ENCODE measurements at regions not wholly inside any gene's neighbourhood (a gene's known extent, or its start where the extent isn't known, plus 50 kb on each side); places are given as distances from the start of the nearest gene placed in this dataset.

DNA sequence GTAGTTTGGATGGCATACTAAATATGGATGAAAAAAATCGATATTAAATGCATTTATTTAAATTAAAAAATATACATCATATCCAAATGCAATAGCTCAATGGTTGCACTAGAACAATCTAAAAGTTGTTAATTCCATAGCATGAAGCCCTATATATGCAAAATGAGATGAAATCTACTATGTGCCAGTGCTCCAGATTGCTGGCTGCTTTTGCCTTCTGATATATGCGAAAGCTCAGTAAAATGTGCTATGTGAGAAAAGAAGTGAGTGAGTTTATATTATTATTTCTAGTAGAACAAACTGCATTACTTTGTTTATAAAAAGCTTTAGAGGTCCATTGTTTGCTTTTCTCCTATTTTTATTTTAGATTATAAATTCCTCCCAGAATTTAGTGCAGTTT lies 186.7 kb downstream of the MAT2B start:
- Histone ChIP-seq H3K36me3 (ENCODE audit: control insufficient read depth in 2 of 2, insufficient read depth in 2 of 2, low read length in 1 of 2) (no peaks in the 10 kb centered on the region), H3K4me1 (ENCODE audit: control insufficient read depth, insufficient read depth, low read length) (no peaks in the 10 kb centered on the region), H3K4me2 (ENCODE audit: control insufficient read depth, insufficient read depth) (no peak overlapping the region), H3K9ac (ENCODE audit: control insufficient read depth, insufficient read depth, low read length) (no peak overlapping the region), H4K20me1 (ENCODE audit: control insufficient read depth, insufficient read depth) (no peaks in the 10 kb centered on the region), H3K4me3 (no peak overlapping the region), H3K9me3 (replicated peaks; ENCODE audit: control insufficient read depth, insufficient read depth, low read length) (no peaks in the 10 kb centered on the region), H3K27ac (ENCODE audit: control insufficient read depth, insufficient read depth) (no peak overlapping the region), H3K79me2 (ENCODE audit: control insufficient read depth, insufficient read depth, low read length) (no peaks in the 10 kb centered on the region), H3K27me3 (replicated peaks in 1 of 2; ENCODE audit: control insufficient read depth in 2 of 2, insufficient read depth in 2 of 2, low read length in 1 of 2) (no peaks in the 10 kb centered on the region), H2AFZ (ENCODE audit: control insufficient read depth, low read depth, low read length) (no peak overlapping the region)
- DNase-seq (ENCODE audit: low read depth, low spot score): no peak
- no peak for FAIRE-seq
- CTCF ChIA-PET: interaction anchor here (0.8 to 1.1 kb wide), 3 partner anchors 15 to 812 kb away, joined by 3 read pairs; no protein-coding TSS in a partner anchor
- SMC1A ChIA-PET (ENCODE audit: uncharacterized antibody, unreplicated experiment): interaction anchor here (0.6 to 1.6 kb wide), 2 partner anchors 38 to 287 kb away, joined by 3 to 4 read pairs; no protein-coding TSS in a partner anchor
- in situ Hi-C loops (cut with MboI) (no loop called here), intact Hi-C loops (cut with micrococcal nuclease; ENCODE audit: unreplicated experiment) (no loop called here)
- BruUV-seq (replicated peaks): no TSS peak
- TF ChIP-seq ETV6 (conservative IDR thresholded peaks at IDR 0.05 in 1 of 2, IDR thresholded peaks at IDR 0.05 in 1 of 2; ENCODE audit: borderline replicate concordance in 1 of 2, low read depth in 1 of 2) (no peak), ZBED1 (IDR thresholded peaks at IDR 0.05; ENCODE audit: borderline replicate concordance) (no peak)
- ATAC-seq: no peak
- RAD21 ChIA-PET (ENCODE audit: unreplicated experiment): no interaction called here
- 44% methylated on average over 2 of the region's 2 CpGs for WGBS (ENCODE audit: insufficient coverage, insufficient replicate concordance, low lambda C conversion rate, missing lambda C conversion rate)
- POLR2A ChIA-PET: no interaction called here

DNA sequence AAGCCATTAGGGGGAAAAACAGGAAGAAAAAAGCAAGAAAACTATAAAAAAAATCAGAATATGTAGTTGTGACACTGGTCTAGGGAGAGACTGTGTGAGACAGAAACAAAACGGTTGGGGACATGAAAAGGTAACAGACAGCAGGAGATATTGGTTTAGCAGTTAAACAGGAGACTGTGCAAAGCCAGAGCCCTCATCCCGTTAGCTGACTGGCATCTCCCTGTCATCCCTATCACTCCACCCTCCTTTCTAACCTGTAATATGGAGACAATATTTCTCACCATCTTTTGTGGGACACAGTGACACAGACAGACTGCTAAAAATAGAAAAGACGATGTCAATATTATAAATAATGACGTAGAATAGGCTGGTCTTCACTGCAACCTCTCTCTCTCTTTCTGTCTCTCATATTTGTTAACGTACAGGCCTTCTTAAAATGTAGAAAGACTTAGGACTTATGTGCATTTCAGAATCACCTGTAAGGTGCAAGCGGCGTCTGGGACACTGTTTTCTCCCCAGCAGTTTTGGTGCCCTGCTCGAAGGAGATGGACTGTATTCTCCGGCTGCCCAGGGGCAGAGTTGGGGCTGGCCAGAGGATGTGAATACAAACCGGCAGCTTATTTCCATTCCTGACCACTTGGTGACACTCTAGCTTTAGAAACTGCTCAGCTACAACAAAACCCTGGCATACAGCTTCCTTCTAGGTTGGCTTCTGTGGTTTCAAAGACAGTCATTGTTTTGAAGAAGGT lies 190.6 kb downstream of the MAT2B start:
- in situ Hi-C loops (cut with MboI): loop anchor here (5.0 kb wide), 1 partner anchor 806 kb away; no protein-coding TSS in a partner anchor
- Histone ChIP-seq H4K20me1 (ENCODE audit: control insufficient read depth, insufficient read depth) (no peaks in the 10 kb centered on the region), H2AFZ (ENCODE audit: control insufficient read depth, low read depth, low read length) (no peak overlapping the region)
- TF ChIP-seq SIX5 (IDR thresholded peaks at IDR 0.05; ENCODE audit: low read depth, low read length, severe bottlenecking): no peak
- TF ChIP-seq RUNX3 (IDR thresholded peaks at IDR 0.05; ENCODE audit: low read length): peak; percentile 23; the same call in 1 of the 2 replicates
- TF ChIP-seq ZBED1 (IDR thresholded peaks at IDR 0.05; ENCODE audit: borderline replicate concordance): no peak
- no peak for TF ChIP-seq GABPA (IDR thresholded peaks at IDR 0.05; ENCODE audit: low read depth)
- TF ChIP-seq, protein P1, sequence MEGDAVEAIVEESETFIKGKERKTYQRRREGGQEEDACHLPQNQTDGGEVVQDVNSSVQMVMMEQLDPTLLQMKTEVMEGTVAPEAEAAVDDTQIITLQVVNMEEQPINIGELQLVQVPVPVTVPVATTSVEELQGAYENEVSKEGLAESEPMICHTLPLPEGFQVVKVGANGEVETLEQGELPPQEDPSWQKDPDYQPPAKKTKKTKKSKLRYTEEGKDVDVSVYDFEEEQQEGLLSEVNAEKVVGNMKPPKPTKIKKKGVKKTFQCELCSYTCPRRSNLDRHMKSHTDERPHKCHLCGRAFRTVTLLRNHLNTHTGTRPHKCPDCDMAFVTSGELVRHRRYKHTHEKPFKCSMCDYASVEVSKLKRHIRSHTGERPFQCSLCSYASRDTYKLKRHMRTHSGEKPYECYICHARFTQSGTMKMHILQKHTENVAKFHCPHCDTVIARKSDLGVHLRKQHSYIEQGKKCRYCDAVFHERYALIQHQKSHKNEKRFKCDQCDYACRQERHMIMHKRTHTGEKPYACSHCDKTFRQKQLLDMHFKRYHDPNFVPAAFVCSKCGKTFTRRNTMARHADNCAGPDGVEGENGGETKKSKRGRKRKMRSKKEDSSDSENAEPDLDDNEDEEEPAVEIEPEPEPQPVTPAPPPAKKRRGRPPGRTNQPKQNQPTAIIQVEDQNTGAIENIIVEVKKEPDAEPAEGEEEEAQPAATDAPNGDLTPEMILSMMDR (IDR thresholded peaks at IDR 0.05 in 2 of 3, conservative IDR thresholded peaks at IDR 0.05 in 1 of 3; ENCODE audit: control insufficient read depth in 2 of 3, extremely low read depth in 1 of 3, insufficient read depth in 1 of 3, low read depth in 3 of 3, low read length in 3 of 3): peak; percentile 55 to 77 (median 58); a peak in 5 of 6 replicates
- TF ChIP-seq, protein P2, sequence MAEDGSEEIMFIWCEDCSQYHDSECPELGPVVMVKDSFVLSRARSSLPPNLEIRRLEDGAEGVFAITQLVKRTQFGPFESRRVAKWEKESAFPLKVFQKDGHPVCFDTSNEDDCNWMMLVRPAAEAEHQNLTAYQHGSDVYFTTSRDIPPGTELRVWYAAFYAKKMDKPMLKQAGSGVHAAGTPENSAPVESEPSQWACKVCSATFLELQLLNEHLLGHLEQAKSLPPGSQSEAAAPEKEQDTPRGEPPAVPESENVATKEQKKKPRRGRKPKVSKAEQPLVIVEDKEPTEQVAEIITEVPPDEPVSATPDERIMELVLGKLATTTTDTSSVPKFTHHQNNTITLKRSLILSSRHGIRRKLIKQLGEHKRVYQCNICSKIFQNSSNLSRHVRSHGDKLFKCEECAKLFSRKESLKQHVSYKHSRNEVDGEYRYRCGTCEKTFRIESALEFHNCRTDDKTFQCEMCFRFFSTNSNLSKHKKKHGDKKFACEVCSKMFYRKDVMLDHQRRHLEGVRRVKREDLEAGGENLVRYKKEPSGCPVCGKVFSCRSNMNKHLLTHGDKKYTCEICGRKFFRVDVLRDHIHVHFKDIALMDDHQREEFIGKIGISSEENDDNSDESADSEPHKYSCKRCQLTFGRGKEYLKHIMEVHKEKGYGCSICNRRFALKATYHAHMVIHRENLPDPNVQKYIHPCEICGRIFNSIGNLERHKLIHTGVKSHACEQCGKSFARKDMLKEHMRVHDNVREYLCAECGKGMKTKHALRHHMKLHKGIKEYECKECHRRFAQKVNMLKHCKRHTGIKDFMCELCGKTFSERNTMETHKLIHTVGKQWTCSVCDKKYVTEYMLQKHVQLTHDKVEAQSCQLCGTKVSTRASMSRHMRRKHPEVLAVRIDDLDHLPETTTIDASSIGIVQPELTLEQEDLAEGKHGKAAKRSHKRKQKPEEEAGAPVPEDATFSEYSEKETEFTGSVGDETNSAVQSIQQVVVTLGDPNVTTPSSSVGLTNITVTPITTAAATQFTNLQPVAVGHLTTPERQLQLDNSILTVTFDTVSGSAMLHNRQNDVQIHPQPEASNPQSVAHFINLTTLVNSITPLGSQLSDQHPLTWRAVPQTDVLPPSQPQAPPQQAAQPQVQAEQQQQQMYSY (CRISPR knock-in tag; IDR thresholded peaks at IDR 0.05): no peak
- TF ChIP-seq YY1 (IDR thresholded peaks at IDR 0.05; ENCODE audit: low read depth, low read length): 0 out of 2 replicates have a peak, but pooled peaks have one; percentile 16
- peak; percentile 74 for TF ChIP-seq SMC3 (IDR thresholded peaks at IDR 0.05; ENCODE audit: borderline replicate concordance, low read length)

More for the DNA sequence above, 190.6 kb downstream of the MAT2B start:
- H3K79me2 ChIP-seq (ENCODE audit: control insufficient read depth, insufficient read depth, low read length): no peaks in the 10 kb centered on the region
- POLR2A ChIA-PET: interaction anchor here (0.5 kb wide), 1 partner anchor 1375 kb away, joined by 4 read pairs; no protein-coding TSS in a partner anchor
- no peak overlapping the region for H3K27ac ChIP-seq (ENCODE audit: control insufficient read depth, insufficient read depth)
- CTCF ChIA-PET: interaction anchor here (0.6 to 2.0 kb wide), 16 partner anchors 9 to 807 kb away, joined by 3 to 16 read pairs (median 4); no protein-coding TSS in a partner anchor
- no peaks in the 10 kb centered on the region for H3K4me1 ChIP-seq (ENCODE audit: control insufficient read depth, insufficient read depth, low read length)
- intact Hi-C loops (cut with micrococcal nuclease; ENCODE audit: unreplicated experiment): loop anchor here (2.0 to 5.0 kb wide), 3 partner anchors 134 to 977 kb away; no protein-coding TSS in a partner anchor
- no TSS peak for BruUV-seq (replicated peaks)
- RAD21 ChIA-PET (ENCODE audit: unreplicated experiment): interaction anchor here (0.6 to 1.6 kb wide), 11 partner anchors 10 to 808 kb away, joined by 3 to 17 read pairs (median 4); no protein-coding TSS in a partner anchor
- H3K27me3 ChIP-seq (replicated peaks in 1 of 2; ENCODE audit: control insufficient read depth in 2 of 2, insufficient read depth in 2 of 2, low read length in 1 of 2): no peaks in the 10 kb centered on the region
- FAIRE-seq (peak; percentile 82), ATAC-seq (peak; percentile 99), DNase-seq (ENCODE audit: low read depth, low spot score) (peak; percentile 8)
- 10% methylated on average over 10 of the region's 10 CpGs for WGBS (ENCODE audit: insufficient coverage, insufficient replicate concordance, low lambda C conversion rate, missing lambda C conversion rate)
- H3K9me3 ChIP-seq (replicated peaks; ENCODE audit: control insufficient read depth, insufficient read depth, low read length): no peaks in the 10 kb centered on the region
- no peaks in the 10 kb centered on the region for H3K36me3 ChIP-seq (ENCODE audit: control insufficient read depth in 2 of 2, insufficient read depth in 2 of 2, low read length in 1 of 2)
- no peak overlapping the region for H3K4me3 ChIP-seq
- SMC1A ChIA-PET (ENCODE audit: uncharacterized antibody, unreplicated experiment): interaction anchor here (0.6 to 2.1 kb wide), 14 partner anchors 10 to 1513 kb away, joined by 3 to 9 read pairs (median 3); no protein-coding TSS in a partner anchor
- no peak overlapping the region for H3K9ac ChIP-seq (ENCODE audit: control insufficient read depth, insufficient read depth, low read length)
- H3K4me2 ChIP-seq (ENCODE audit: control insufficient read depth, insufficient read depth): no peak overlapping the region

Data from GM12878 (cell line).